Uterus (tissue), 2 donors: ENCODE measurements at regions not wholly inside any gene's neighbourhood (a gene's known extent, or its start where the extent isn't known, plus 50 kb on each side); places are given as distances from the start of the nearest gene placed in this dataset.

Source experiments
- CTCF ChIP-seq, 4 experiments: fragments of 200-600 bp in 2 of 4; fragments of 450-650 bp in 2 of 4; sonication (generic) in 2 of 4; IDR thresholded peaks; one replicate each; pipeline ENCODE4 v1.5.1; 2016 to 2019; ENCODE audit warnings: antibody characterized with exemption in 4 of 4, mild to moderate bottlenecking in 2 of 4, moderate library complexity in 1 of 4
- POLR2A ChIP-seq, 2 donors: fragments of 450-650 bp; IDR thresholded peaks; one replicate each; pipeline ENCODE4 v1.6.1; 2016; ENCODE audit warnings: antibody characterized with exemption in 2 of 2, mild to moderate bottlenecking in 1 of 2, moderate library complexity in 1 of 2

GRCh38 chr6:68144667-68145066 lies 490.4 kb upstream of the ADGRB3 start:
- TF ChIP-seq CTCF (IDR thresholded peaks at IDR 0.05) (no peak), POLR2A (IDR thresholded peaks at IDR 0.05) (no peak)
